Endodermal cell (in vitro differentiated cells): ENCODE measurements at regions not wholly inside any gene's neighbourhood (a gene's known extent, or its start where the extent isn't known, plus 50 kb on each side); places are given as distances from the start of the nearest gene placed in this dataset.

Experiments used
- DNase-seq: peaks from one replicate; pipeline ENCODE4 v3.0.0-alpha.2; 2017
- H3K27ac ChIP-seq: 2 replicates; pipeline ENCODE4 v1.5.1; 2013; ENCODE audit warnings: mild to moderate bottlenecking, low read depth, low read length, moderate library complexity
- H3K27me3 ChIP-seq: 2 replicates; pipeline ENCODE4 v1.6.1; 2013; ENCODE audit warnings: mild to moderate bottlenecking, low read length, moderate library complexity; ENCODE audit not compliant: insufficient read depth, control insufficient read depth, poor library complexity, severe bottlenecking
- H3K36me3 ChIP-seq: 2 replicates; pipeline ENCODE4 v1.7.0; 2013; ENCODE audit warnings: mild to moderate bottlenecking, low read length, moderate library complexity; ENCODE audit not compliant: control insufficient read depth, insufficient read depth
- H3K4me1 ChIP-seq: one replicate; pipeline ENCODE4 v1.7.0; 2013; ENCODE audit warnings: low read length; ENCODE audit not compliant: control insufficient read depth, insufficient read depth
- H3K4me3 ChIP-seq: 2 replicates; pipeline ENCODE4 v1.5.1; 2013; ENCODE audit warnings: mild to moderate bottlenecking, low read length, moderate library complexity
- H3K9ac ChIP-seq: 2 replicates; pipeline ENCODE4 v1.6.1; 2013; ENCODE audit warnings: mild to moderate bottlenecking, low read length, moderate library complexity; ENCODE audit not compliant: poor library complexity, severe bottlenecking; ENCODE audit errors: extremely low read depth
- H3K9me3 ChIP-seq: 2 replicates; pipeline ENCODE4 v1.6.1; 2013; ENCODE audit warnings: mild to moderate bottlenecking, low read length, moderate library complexity; ENCODE audit not compliant: control insufficient read depth
- H3K27ac Mint-ChIP-seq: 2 replicates; pipeline ENCODE4 v1.8.0; 2020; ENCODE audit warnings: mixed read lengths
- H3K27me3 Mint-ChIP-seq: 2 replicates; pipeline ENCODE4 v1.8.0; 2021; ENCODE audit warnings: mild to moderate bottlenecking, mixed read lengths; ENCODE audit not compliant: insufficient read depth
- H3K36me3 Mint-ChIP-seq: 2 replicates; pipeline ENCODE4 v1.8.0; 2020; ENCODE audit warnings: low read depth, mixed read lengths
- H3K4me1 Mint-ChIP-seq: 2 replicates; pipeline ENCODE4 v1.8.0; 2020; ENCODE audit warnings: mixed read lengths
- H3K4me3 Mint-ChIP-seq: 2 replicates; pipeline ENCODE4 v1.8.0; 2020; ENCODE audit warnings: mild to moderate bottlenecking, moderate library complexity, mixed read lengths
- H3K9me3 Mint-ChIP-seq: 2 replicates; pipeline ENCODE4 v1.8.0; 2020; ENCODE audit warnings: mild to moderate bottlenecking, mixed read lengths
- CTCF ChIP-seq: fragments of 200-600 bp; sonication (generic); conservative IDR thresholded peaks from 2 replicates; pipeline ENCODE4 v1.5.0; 2021; ENCODE audit warnings: antibody characterized with exemption, mild to moderate bottlenecking
- WGBS, 2 experiments: methylation state at CpG; one replicate each; pipeline versions ENCODE4 v1.1.5 to v1.1.7; 2013; ENCODE audit warnings: missing lambda C conversion rate in 2 of 2, mixed read lengths in 1 of 2; ENCODE audit not compliant: insufficient coverage in 1 of 2, insufficient read length in 1 of 2; 5-methylcytosine and 5-hydroxymethylcytosine counted together

DNA sequence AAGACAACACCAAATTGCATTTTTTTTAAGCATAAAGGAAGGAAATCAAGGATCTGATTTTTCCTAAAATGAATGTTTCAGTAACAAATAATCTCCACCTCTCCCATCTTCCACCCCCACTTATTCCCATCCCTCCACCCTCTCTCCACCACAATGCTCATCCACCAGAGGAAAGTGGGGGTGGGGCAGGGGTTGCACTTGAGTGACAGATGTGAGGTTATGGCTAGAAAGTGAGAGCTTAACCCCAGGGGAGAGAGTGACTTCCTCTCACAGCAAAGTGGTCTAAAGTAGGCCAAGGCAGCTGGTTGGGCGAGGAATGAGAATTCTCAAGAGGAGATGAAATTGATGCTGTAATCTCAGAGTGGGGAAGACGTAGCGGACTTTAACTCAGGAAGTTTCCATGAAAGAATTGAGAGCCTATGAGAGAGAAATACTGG lies 104.7 kb downstream of the HNRNPLL start:
- Histone ChIP-seq H3K9me3 (peaks cover 14% of the 10 kb centered on the region), H3K36me3 (no peaks in the 10 kb centered on the region), H3K4me1 (peaks cover 11% of the 10 kb centered on the region), H3K4me3 (no peak overlapping the region), H3K27ac (no peak overlapping the region), H3K27me3 (no peaks in the 10 kb centered on the region), H3K9ac (no peak overlapping the region)
- Mint-ChIP-seq H3K27ac (no peak overlapping the region), H3K4me1 (peaks cover 20% of the 10 kb centered on the region), H3K36me3 (no peaks in the 10 kb centered on the region), H3K4me3 (no peak overlapping the region), H3K27me3 (no peaks in the 10 kb centered on the region), H3K9me3 (peaks cover 18% of the 10 kb centered on the region)
- DNase-seq = no peak
- no peak for TF ChIP-seq CTCF
- 92 to 93% methylated on average over 3 of the region's 3 CpGs for WGBS, 2 experiments

DNA sequence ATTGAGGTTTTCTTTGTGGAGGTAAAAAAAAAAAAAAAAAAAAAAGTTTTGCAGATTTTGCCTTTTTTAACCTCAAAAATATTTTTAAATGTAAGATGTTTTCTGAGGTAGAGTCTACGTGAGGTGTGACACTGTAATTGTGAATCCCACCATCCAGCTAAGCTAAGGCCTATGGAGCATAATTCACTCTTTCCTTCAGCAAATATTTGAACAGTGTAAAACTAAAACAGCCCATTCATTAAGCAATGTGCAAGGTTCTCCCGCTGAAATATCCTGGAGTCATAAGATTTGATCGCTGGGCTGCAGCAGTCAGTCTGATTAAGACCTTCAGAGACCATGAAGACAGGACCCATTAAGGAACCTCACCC lies 105.1 kb downstream of the HNRNPLL start:
- peaks cover 20% of the 10 kb centered on the region for H3K4me1 Mint-ChIP-seq
- WGBS, 2 experiments = 88 to 90% methylated on average over 2 to 3 of the region's 3 CpGs
- no peaks in the 10 kb centered on the region for H3K36me3 ChIP-seq

DNA sequence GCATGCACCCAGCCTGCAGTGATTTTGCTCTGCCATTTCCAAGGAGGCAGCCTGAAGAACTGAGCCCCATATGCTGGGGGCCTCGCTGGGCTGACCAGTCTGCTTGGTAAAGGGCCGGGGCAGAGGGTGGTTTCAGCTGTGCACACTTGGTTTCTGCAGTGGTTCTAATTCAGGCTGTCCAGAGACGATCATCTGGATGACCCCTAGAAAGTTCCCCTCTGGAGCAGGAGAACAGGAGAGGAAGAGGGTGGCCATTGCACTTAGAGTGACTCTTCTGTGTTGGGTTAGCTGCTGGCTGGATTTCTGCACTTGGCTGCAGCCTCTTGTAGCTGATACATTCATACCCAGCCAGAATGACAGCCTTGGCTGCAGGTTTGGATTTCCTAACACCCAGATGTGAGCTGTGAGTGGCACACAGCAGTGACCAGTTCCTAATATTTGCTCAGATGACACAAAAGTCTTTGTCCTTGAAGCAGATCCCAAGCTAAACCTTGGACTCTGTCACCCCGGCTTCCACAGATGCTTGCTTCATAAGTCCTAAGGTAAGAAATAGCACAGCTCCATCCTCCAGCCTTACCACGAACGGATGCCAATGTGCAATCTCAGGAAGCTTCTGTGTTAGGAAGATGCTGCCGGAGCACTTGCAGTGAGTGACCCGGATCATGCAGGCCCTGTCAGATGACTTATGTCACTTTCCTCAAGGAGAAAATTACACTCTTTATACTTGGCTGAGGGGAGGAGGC lies 105.6 kb downstream of the HNRNPLL start:
- Mint-ChIP-seq H3K4me3 (no peak overlapping the region), H3K9me3 (peaks cover 10% of the 10 kb centered on the region), H3K36me3 (no peaks in the 10 kb centered on the region), H3K27ac (no peak overlapping the region), H3K4me1 (peaks cover 20% of the 10 kb centered on the region), H3K27me3 (no peaks in the 10 kb centered on the region)
- H3K4me3 ChIP-seq = no peak overlapping the region
- no peaks in the 10 kb centered on the region for H3K36me3 ChIP-seq
- H3K27ac ChIP-seq = no peak overlapping the region
- H3K4me1 ChIP-seq = peaks cover 11% of the 10 kb centered on the region
- H3K27me3 ChIP-seq = no peaks in the 10 kb centered on the region
- TF ChIP-seq CTCF = no peak
- no peak for DNase-seq
- H3K9me3 ChIP-seq = peaks cover 8% of the 10 kb centered on the region
- 67 to 91% methylated on average over 2 to 8 of the region's 8 CpGs for WGBS, 2 experiments
- H3K9ac ChIP-seq = no peak overlapping the region

More for the DNA sequence above, 105.1 kb downstream of the HNRNPLL start:
- H3K4me3 ChIP-seq = no peak overlapping the region
- H3K4me1 ChIP-seq = peaks cover 11% of the 10 kb centered on the region
- no peak for DNase-seq
- no peak for TF ChIP-seq CTCF
- no peak overlapping the region for H3K4me3 Mint-ChIP-seq
- H3K9me3 Mint-ChIP-seq = peaks cover 15% of the 10 kb centered on the region
- H3K27me3 ChIP-seq = no peaks in the 10 kb centered on the region
- peaks cover 14% of the 10 kb centered on the region for H3K9me3 ChIP-seq
- H3K27ac Mint-ChIP-seq = no peak overlapping the region
- H3K27me3 Mint-ChIP-seq = no peaks in the 10 kb centered on the region
- no peak overlapping the region for H3K27ac ChIP-seq
- no peaks in the 10 kb centered on the region for H3K36me3 Mint-ChIP-seq
- H3K9ac ChIP-seq = no peak overlapping the region
